IMR-90 (cell line): ENCODE measurements at regions not wholly inside any gene's neighbourhood (a gene's known extent, or its start where the extent isn't known, plus 50 kb on each side); places are given as distances from the start of the nearest gene placed in this dataset.

Source experiments
- ATAC-seq: fragments of 200-7000 bp; cut with Tn5 transposase; 2 replicates; pipeline ENCODE4 v1.9.1; 2020; ENCODE audit warnings: low read depth, mild to moderate bottlenecking, moderate library complexity
- BruUV-seq: library from RNA; stranded (reverse); fragments of 400-500 nt; replicated peaks from 2 replicates; lab custom pipeline; 2021; lab: Mats Ljungman, UMichigan
- CTCF ChIA-PET: fragments of 300-600 bp; formaldehyde crosslinking; extraction: SDS; loops from one replicate; lab custom pipeline; 2021; ENCODE audit warnings: antibody characterized with exemption; lab: Yijun Ruan, JAX
- POLR2A ChIA-PET: fragments of 300-600 bp; sonication (Branson Sonifier 250); formaldehyde crosslinking; loops from one replicate; lab custom pipeline; 2022; ENCODE audit warnings: antibody characterized with exemption; ENCODE audit not compliant: unreplicated experiment; lab: Charles Lee
- DNase-seq: peaks from one replicate; pipeline ENCODE4 v3.0.0; 2013
- H2AFZ ChIP-seq: replicated peaks from 2 replicates; pipeline ENCODE3; 2013; ENCODE audit warnings: low read length, mild to moderate bottlenecking; ENCODE audit not compliant: poor library complexity
- H2AK5ac ChIP-seq: 2 replicates; pipeline ENCODE4 v1.6.1; 2013; ENCODE audit warnings: low read depth, low read length, inconsistent platforms
- H2AK9ac ChIP-seq: replicated peaks from 2 replicates; pipeline ENCODE3; 2013; ENCODE audit warnings: mild to moderate bottlenecking, low read depth, low read length, moderate library complexity; ENCODE audit not compliant: poor library complexity
- H2BK120ac ChIP-seq: 2 replicates; pipeline ENCODE4 v1.6.1; 2013; ENCODE audit warnings: low read depth, low read length, inconsistent platforms
- H2BK15ac ChIP-seq: 3 replicates; pipeline ENCODE4 v1.6.1; 2013; ENCODE audit warnings: low read depth, low read length, inconsistent platforms
- H2BK20ac ChIP-seq: 2 replicates; pipeline ENCODE4 v1.6.1; 2013; ENCODE audit warnings: low read depth, mild to moderate bottlenecking, inconsistent platforms, low read length, moderate library complexity
- H2BK5ac ChIP-seq: 2 replicates; pipeline ENCODE4 v1.6.1; 2013; ENCODE audit warnings: mild to moderate bottlenecking, low read depth, low read length, inconsistent platforms; ENCODE audit not compliant: poor library complexity, severe bottlenecking
- H3K14ac ChIP-seq: replicated peaks from 2 replicates; pipeline ENCODE4 v1.6.1; 2013; ENCODE audit warnings: low read depth, low read length, inconsistent platforms
- H3K18ac ChIP-seq: 2 replicates; pipeline ENCODE4 v1.6.1; 2013; ENCODE audit warnings: low read depth, low read length, control low read depth
- H3K23ac ChIP-seq: 2 replicates; pipeline ENCODE4 v1.6.1; 2013; ENCODE audit warnings: low read depth, low read length, inconsistent platforms
- H3K27ac ChIP-seq: 2 replicates; pipeline ENCODE4 v1.5.1; 2013; ENCODE audit warnings: mild to moderate bottlenecking, control low read depth, low read length; ENCODE audit not compliant: insufficient read depth
- H3K27me3 ChIP-seq: 2 replicates; pipeline ENCODE4 v1.6.1; 2013; ENCODE audit warnings: low read length; ENCODE audit not compliant: control insufficient read depth, insufficient read depth
- H3K36me3 ChIP-seq: 2 replicates; pipeline ENCODE4 v1.6.1; 2013; ENCODE audit warnings: low read length, mixed read lengths; ENCODE audit not compliant: control insufficient read depth, insufficient read depth
- H3K4ac ChIP-seq: 2 replicates; pipeline ENCODE4 v1.6.1; 2013; ENCODE audit warnings: low read depth, low read length, inconsistent platforms
- H3K4me1 ChIP-seq: 2 replicates; pipeline ENCODE4 v1.6.1; 2013; ENCODE audit warnings: low read length, mixed read lengths; ENCODE audit not compliant: control insufficient read depth, insufficient read depth
- H3K4me2 ChIP-seq: 2 replicates; pipeline ENCODE4 v1.6.1; 2013; ENCODE audit warnings: low read depth, mild to moderate bottlenecking, control low read depth, low read length, moderate library complexity
- H3K4me3 ChIP-seq: 2 replicates; pipeline ENCODE4 v1.5.1; 2013; ENCODE audit warnings: low read depth, mild to moderate bottlenecking, control low read depth, low read length, moderate library complexity; ENCODE audit not compliant: insufficient read depth
- H3K56ac ChIP-seq: 2 replicates; pipeline ENCODE4 v1.6.1; 2013; ENCODE audit warnings: low read length, inconsistent platforms; ENCODE audit not compliant: insufficient read depth; ENCODE audit errors: extremely low read depth
- H3K79me1 ChIP-seq, 2 experiments: 2 replicates each; pipeline ENCODE4 v1.6.1; 2013; ENCODE audit warnings: low read length in 2 of 2, inconsistent platforms in 1 of 2, low read depth in 1 of 2
- H3K9ac ChIP-seq: 2 replicates; pipeline ENCODE4 v1.6.1; 2013; ENCODE audit warnings: low read depth, low read length, control low read depth
- H3K9me1 ChIP-seq: 2 replicates; pipeline ENCODE4 v1.6.1; 2013; ENCODE audit warnings: low read length, inconsistent platforms; ENCODE audit not compliant: insufficient read depth
- H3K9me3 ChIP-seq: 2 replicates; pipeline ENCODE4 v1.6.1; 2013; ENCODE audit warnings: low read length; ENCODE audit not compliant: control insufficient read depth, insufficient read depth
- H4K20me1 ChIP-seq: 2 replicates; pipeline ENCODE4 v1.6.1; 2013; ENCODE audit warnings: low read length, inconsistent platforms; ENCODE audit not compliant: insufficient read depth
- H4K5ac ChIP-seq: 2 replicates; pipeline ENCODE4 v1.6.1; 2013; ENCODE audit warnings: mild to moderate bottlenecking, low read depth, low read length, control low read depth
- H4K8ac ChIP-seq, 2 experiments: 2 replicates each; pipeline ENCODE4 v1.6.1; 2013; ENCODE audit warnings: low read depth in 2 of 2, low read length in 2 of 2, control low read depth in 1 of 2, inconsistent platforms in 1 of 2
- H4K91ac ChIP-seq: 2 replicates; pipeline ENCODE4 v1.6.1; 2013; ENCODE audit warnings: low read depth, low read length, inconsistent platforms; ENCODE audit not compliant: insufficient read depth
- BHLHE40 ChIP-seq: fragments of 150-350 bp; IDR thresholded peaks from 2 replicates; pipeline ENCODE4 v1.6.1; 2016; ENCODE audit warnings: mild to moderate bottlenecking, low read depth, low read length
- CEBPB ChIP-seq: IDR thresholded peaks from 2 replicates; pipeline ENCODE4 v1.6.1; 2012; ENCODE audit warnings: low read depth, low read length, improper control_type of control experiment
- CHD1 ChIP-seq: IDR thresholded peaks from 2 replicates; pipeline ENCODE4 v1.6.1; 2012; ENCODE audit warnings: low read depth, low read length, improper control_type of control experiment
- CTCF ChIP-seq: conservative IDR thresholded peaks from 2 replicates; pipeline ENCODE4 v1.5.1; 2012; ENCODE audit warnings: mild to moderate bottlenecking, low read depth, low read length, improper control_type of control experiment
- ELK1 ChIP-seq: fragments of 150-350 bp; IDR thresholded peaks from 2 replicates; pipeline ENCODE4 v1.6.1; 2016; ENCODE audit warnings: low read depth, mild to moderate bottlenecking, low read length, moderate library complexity, borderline replicate concordance
- FOS ChIP-seq: fragments of 150-350 bp; IDR thresholded peaks from 2 replicates; pipeline ENCODE4 v1.6.1; 2016; ENCODE audit warnings: low read depth, low read length
- MAFK ChIP-seq: IDR thresholded peaks from 2 replicates; pipeline ENCODE4 v1.6.1; 2012; ENCODE audit warnings: low read depth, low read length, improper control_type of control experiment
- MAZ ChIP-seq: IDR thresholded peaks from 2 replicates; pipeline ENCODE4 v1.6.1; 2012; ENCODE audit warnings: low read depth, mild to moderate bottlenecking, low read length, improper control_type of control experiment, moderate library complexity, borderline replicate concordance
- MXI1 ChIP-seq: IDR thresholded peaks from 2 replicates; pipeline ENCODE4 v1.6.1; 2012; ENCODE audit warnings: low read depth, mild to moderate bottlenecking, low read length, moderate library complexity, borderline replicate concordance
- NFE2L2 ChIP-seq: fragments of 150-350 bp; IDR thresholded peaks from 2 replicates; pipeline ENCODE4 v1.6.1; 2016; ENCODE audit warnings: low read depth, mild to moderate bottlenecking, low read length
- POLR2A ChIP-seq: IDR thresholded peaks from 2 replicates; pipeline ENCODE4 v1.6.1; 2012; ENCODE audit warnings: mild to moderate bottlenecking, low read depth, low read length
- RAD21 ChIP-seq: IDR thresholded peaks from 2 replicates; pipeline ENCODE4 v1.6.1; 2012; ENCODE audit warnings: low read length, improper control_type of control experiment
- RCOR1 ChIP-seq: IDR thresholded peaks from 2 replicates; pipeline ENCODE4 v1.6.1; 2012; ENCODE audit warnings: mild to moderate bottlenecking, low read length, improper control_type of control experiment; ENCODE audit not compliant: insufficient replicate concordance
- RFX5 ChIP-seq: IDR thresholded peaks from 2 replicates; pipeline ENCODE4 v1.8.0; 2012; ENCODE audit warnings: low read depth, mild to moderate bottlenecking, low read length, moderate library complexity
- USF2 ChIP-seq: fragments of 150-350 bp; IDR thresholded peaks from 2 replicates; pipeline ENCODE4 v1.6.1; 2017; ENCODE audit warnings: mild to moderate bottlenecking, antibody characterized with exemption, low read length, low read depth
- WGBS, 2 experiments: methylation state at CpG; one replicate each; pipeline versions ENCODE4 v1.1.5 to v1.1.7; 2013; ENCODE audit warnings: missing lambda C conversion rate in 2 of 2; ENCODE audit not compliant: insufficient read length in 1 of 2; ENCODE audit errors: extremely low coverage in 2 of 2; 5-methylcytosine and 5-hydroxymethylcytosine counted together
- dilution Hi-C: fragments of 300-500 bp; cut with HindIII; formaldehyde crosslinking; loops from one replicate; pipeline ENCODE4 v1.14.3; 2018; ENCODE audit warnings: low sequenced_read_pairs; ENCODE audit not compliant: unreplicated experiment
- in situ Hi-C: fragments of 300-500 bp; cut with MboI; formaldehyde crosslinking; loops from 3 replicates; pipeline ENCODE4 v1.14.3; 2019; ENCODE audit warnings: low sequenced_read_pairs, inconsistent platforms, mixed read lengths
- intact Hi-C: fragments of 100-400 bp; cut with micrococcal nuclease; formaldehyde crosslinking; loops from 2 replicates; pipeline ENCODE4 v1.10.0; 2022

- no peak overlapping the region for H2AK5ac ChIP-seq
- no peak overlapping the region for H2BK120ac ChIP-seq
- H3K36me3 ChIP-seq = no peaks in the 10 kb centered on the region
- no peak overlapping the region for H3K4me3 ChIP-seq
- H3K9me1 ChIP-seq = no peaks in the 10 kb centered on the region
- H2BK5ac ChIP-seq = no peak overlapping the region
- H3K14ac ChIP-seq = no peak overlapping the region
- dilution Hi-C loops (no loop called here), in situ Hi-C loops (no loop called here), intact Hi-C loops (no loop called here)
- H4K20me1 ChIP-seq = no peaks in the 10 kb centered on the region
- no peak overlapping the region for H4K5ac ChIP-seq
- no peak overlapping the region for H2AK9ac ChIP-seq
- H3K4me1 ChIP-seq = peaks cover 2% of the 10 kb centered on the region; the same call in 1 of the 2 replicates
- no peak for DNase-seq
- no peak overlapping the region for H2BK15ac ChIP-seq
- no peak overlapping the region for H4K91ac ChIP-seq
- no peak overlapping the region for H3K9ac ChIP-seq
- no peak overlapping the region for H3K4me2 ChIP-seq
- no peak overlapping the region for H2BK20ac ChIP-seq
- ATAC-seq = no peak
- no peaks in the 10 kb centered on the region for H3K79me1 ChIP-seq
- POLR2A ChIA-PET = no interaction called here
- WGBS, 2 experiments = no CpG with 5 or more reads among the region's 2 CpGs
- no TSS peak for BruUV-seq
- no peak overlapping the region for H3K18ac ChIP-seq
- no peak overlapping the region for H3K4ac ChIP-seq
- no peak overlapping the region for H2AFZ ChIP-seq
- no peak overlapping the region for H3K23ac ChIP-seq
- H4K8ac ChIP-seq = no peak overlapping the region
- no peak overlapping the region for H3K27ac ChIP-seq
- CTCF ChIA-PET = interaction anchor here (0.5 kb wide), 1 partner anchor 283 kb away, joined by 3 read pairs; no protein-coding TSS in a partner anchor
- H3K56ac ChIP-seq = no peak overlapping the region
- TF ChIP-seq RAD21 (no peak), CHD1 (no peak), RCOR1 (no peak), BHLHE40 (no peak), MAFK (no peak), USF2 (no peak), MXI1 (no peak), FOS (no peak), CTCF (no peak), CEBPB (no peak), RFX5 (no peak), POLR2A (no peak), NFE2L2 (no peak), MAZ (no peak), ELK1 (no peak)
- no peaks in the 10 kb centered on the region for H3K9me3 ChIP-seq
- H3K27me3 ChIP-seq = no peaks in the 10 kb centered on the region
Measured at GRCh38 chr12:89062996-89063395, 289.3 kb downstream of the DUSP6 start.
